SK-MEL-5 (cell line): ENCODE measurements at regions not wholly inside any gene's neighbourhood (a gene's known extent, or its start where the extent isn't known, plus 50 kb on each side); places are given as distances from the start of the nearest gene placed in this dataset.
"Not testable (repeated sequence)": the region's sequence is repeated elsewhere in the genome, so short reads cannot be mapped to it uniquely, and the experiment has no call there.

Experiments used
- DNase-seq: peaks from one replicate; pipeline ENCODE4 v3.0.0-alpha.2; 2016; ENCODE audit warnings: low read depth, low spot score
- in situ Hi-C: cut with HindIII; loops from 2 replicates; pipeline ENCODE4 v1.10.0; 2016; ENCODE audit warnings: low sequenced_read_pairs, high pct_unique_total_duplicates, low pct_unique_long_range_greater_than_20kb

DNA sequence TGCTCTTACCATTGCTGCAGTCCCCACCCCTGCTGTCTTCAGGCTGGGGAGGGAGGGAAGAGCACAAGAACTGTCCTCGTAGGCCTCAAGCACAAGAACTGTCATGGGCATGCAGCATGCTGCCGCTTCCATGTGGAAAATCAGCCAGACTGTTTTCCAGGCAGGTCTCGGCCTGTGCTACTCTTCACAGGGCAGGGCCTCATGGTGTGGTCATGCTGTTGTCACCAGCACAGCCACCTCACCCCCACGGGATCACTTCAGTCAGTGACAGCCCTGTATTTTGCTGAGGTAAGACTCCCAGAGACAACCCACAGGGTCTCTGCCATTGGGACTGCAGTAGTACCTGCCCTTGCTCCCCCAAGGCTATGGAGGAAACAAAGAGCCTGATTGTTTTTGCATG lies 205.3 kb downstream of the NAP1L3 start:
- in situ Hi-C loops = no loop called here

DNA sequence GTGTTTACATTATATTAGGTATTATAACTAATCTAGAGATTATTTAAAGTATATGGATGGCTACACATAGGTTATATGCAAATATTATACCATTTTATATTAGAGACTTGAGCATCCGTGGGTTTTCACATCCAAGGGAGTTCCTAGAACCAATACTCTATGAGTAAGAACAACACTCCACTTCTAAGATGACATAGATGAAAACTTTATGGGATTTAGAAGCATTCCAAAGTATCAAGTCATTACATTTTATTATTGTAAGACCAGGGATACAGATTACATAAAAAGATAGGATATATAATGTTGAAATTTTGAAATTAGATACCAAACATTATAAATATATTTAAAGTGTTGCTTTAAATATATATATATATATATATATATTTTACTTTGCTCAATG lies 207.0 kb downstream of the NAP1L3 start:
- in situ Hi-C loops = no loop called here
- DNase-seq = no peak

More for the DNA sequence above, 205.3 kb downstream of the NAP1L3 start:
- DNase-seq = no peak

DNA sequence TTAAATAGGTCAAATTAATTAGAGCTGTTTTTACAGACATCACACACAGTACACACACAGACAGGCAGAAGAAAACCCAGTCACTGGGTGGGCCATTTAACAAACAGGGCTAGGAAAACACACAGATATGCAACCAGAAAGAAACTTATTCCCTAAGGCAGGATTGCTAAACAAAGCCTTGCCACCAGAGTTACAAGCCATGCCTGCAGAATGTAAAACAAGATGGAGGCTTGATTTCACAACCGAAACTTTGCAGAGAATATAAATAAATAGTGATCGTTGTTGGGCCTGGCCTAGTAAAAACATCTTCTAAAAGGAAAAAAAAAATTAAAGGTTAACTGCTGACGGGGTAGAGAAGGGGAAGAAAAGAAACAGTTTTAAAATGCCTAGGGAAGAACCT lies 212.3 kb downstream of the NAP1L3 start:
- in situ Hi-C loops = no loop called here
- no peak for DNase-seq

DNA sequence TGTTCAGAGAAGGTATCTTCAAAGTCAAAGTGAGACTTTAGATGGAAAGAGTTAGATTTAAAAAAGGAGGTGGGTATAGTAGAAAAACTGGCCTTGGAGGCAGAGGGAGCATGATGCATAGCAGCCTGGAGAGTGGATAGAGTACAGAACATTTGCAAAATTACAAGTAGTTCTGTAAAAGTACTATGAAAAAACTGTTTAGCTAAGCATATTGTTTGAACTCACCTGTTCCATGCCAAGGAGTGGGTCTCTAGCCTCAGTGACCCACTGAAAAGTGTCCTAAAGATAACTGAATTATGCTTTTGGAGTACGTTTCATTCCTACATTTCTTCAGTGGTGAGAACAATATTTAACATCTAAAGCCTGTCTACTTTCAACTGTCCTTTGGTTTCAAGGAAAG lies 218.9 kb downstream of the NAP1L3 start:
- in situ Hi-C loops = no loop called here
- DNase-seq = no peak

DNA sequence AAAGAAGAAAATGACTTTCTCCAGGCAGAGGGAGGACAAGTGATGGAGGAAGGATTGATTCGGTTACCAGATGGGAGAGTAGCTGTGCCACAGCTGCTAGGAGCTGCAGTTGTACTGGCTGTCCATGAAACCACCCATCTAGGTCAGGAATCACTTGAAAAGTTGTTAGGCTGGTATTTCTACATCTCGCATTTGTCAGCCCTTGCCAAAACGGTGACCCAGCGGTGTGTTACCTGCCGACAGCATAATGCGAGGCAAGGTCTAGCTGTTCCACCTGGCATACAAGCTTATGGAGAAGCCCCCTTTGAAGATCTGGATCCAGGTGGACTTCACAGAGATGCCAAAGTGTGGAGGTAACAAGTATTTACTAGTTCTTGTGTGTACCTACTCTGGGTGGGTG lies 238.7 kb downstream of the NAP1L3 start:
- DNase-seq, in situ Hi-C loops: not testable (repeated sequence)

DNA sequence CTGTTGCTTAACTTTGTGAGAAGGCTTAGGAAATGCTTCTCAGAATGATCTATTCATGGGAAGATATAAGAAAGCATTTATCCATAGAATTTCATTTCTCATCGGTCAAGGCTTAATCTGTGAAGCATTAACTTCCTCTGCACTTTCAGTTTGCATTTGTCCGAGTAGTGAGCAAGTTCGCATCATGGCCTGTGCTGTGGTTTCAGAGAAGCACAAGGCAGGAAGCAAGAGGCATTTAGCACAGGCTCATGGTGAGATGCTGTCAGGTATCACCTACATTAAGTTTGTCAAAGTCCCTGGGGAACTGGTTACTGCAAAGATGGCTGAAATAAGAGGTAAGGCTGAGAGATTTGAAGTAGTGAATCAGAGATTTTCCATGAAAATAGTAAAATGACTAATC lies 244.9 kb downstream of the NAP1L3 start:
- in situ Hi-C loops = no loop called here
- DNase-seq = no peak

DNA sequence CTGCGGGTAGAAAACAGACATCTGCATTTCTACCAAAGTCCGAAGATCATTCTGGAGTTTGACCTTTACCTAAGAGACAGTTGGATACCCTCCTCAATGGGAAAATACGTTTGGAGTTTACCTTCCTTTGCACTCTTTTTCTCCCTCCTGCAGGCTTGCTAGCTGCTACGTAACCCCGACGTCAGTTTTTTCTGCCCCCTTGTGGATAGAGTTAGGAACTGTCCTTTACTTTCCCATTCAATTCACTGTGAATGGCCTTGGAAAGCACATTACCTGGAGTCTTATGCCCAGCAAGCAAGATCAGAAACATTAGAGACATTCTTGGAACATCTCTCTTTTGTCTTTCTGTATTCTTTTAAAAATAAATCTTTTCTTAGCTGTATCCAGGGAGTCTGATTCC lies 250.7 kb downstream of the NAP1L3 start:
- peak; percentile 62 for DNase-seq
- in situ Hi-C loops = no loop called here

DNA sequence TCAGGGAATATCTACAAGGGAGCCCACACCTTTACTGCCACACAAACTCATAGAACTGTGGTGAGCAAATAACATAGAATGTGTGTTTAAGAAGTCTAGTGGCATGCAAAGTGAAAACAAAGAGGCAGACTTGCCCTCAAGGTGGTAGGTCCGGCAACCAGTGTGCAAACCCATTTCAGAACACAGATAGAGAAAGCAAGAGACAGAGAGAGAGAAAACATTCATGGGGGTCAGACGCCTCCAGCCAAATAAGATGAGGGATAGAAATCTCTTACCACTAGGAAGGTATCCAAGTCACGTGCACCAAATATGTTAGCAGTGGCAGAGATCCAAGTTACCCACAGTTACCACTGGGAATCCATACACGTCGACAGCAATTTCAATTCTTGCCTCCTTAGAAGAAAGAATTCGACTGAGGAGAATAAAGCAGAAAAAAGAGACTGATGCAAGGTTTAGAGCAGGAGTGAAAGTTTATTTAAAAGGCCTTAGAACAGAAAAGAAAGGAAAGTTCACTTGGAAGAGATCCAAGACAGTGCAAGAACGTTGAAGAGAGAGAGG lies 252.8 kb downstream of the NAP1L3 start:
- in situ Hi-C loops = no loop called here
- no peak for DNase-seq

DNA sequence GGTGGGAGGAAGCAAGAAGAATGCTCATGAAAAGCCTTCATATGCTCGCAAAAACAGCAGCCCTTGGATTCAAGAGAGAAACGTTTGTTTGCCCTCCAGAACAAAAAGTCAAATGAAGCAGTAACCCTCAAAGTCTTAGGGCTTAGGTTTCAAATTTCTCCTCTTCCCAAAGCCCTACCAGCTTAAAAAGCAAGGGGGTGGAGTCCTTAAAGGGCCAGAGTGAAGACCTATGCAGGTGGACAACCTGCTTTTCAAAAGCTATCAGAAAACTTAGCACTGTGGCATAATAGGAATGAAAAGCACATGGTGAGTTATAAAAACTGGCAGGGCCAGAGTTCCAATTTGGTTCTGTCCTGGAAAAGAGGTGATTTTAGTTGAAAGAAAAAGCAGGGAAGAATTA lies 253.3 kb downstream of the NAP1L3 start:
- in situ Hi-C loops = no loop called here
- no peak for DNase-seq

DNA sequence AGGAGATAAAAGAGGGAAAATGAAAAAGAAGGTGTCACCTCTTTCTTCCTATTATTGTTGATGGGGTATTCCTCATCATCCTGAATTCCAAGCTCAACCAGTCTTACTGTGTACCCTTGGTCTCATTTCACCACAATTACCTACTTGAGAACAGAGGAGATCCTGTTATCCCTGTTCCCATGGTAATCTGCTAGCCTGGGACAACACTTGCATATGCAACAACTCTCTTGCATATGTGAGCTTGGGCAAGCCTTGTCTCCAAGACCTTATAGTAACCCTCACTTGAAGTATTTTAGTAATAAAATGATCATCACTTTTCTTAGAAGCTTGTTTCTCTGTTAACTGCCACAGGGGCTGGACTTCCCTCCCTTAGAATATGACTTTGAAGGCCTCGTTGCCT lies 253.7 kb downstream of the NAP1L3 start:
- in situ Hi-C loops = no loop called here
- DNase-seq = no peak

DNA sequence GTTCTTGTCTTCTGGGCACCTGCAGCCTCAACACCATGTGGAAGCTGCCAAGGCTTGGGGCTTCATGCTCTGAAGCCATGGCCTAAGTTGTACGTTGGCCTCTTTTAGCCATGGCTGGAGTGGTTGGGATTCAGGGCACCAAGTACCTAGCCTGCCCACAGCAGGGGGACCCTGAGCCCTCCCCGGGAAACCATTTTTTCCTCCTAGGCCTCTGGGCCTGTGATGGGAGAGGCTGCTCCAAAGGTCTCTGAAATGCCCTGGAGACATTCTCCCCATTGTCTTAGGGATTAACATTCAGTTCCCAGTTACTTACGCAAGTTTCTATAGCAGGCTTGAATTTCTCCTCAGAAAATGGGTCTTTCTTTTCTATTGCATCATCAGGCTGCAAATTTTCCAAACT lies 269.3 kb downstream of the NAP1L3 start:
- in situ Hi-C loops = no loop called here
- no peak for DNase-seq

DNA sequence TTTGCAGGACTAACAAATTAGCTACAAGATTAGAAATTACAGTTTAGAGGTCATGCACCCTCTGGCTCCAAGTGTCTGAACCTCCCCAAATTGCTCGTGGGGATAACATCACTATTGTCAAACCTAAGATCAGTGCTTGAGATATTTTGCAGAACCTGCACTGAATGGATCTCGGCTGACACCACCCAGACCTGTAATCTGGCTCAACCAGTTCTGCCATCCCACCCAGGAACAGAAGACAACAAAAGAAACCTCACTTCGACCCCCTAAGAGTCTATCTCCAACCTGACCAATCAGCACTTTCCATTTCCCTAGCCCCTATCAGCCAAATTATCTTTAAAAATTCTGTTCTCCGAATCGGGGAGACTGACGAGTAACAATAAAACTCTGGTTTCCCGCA lies 318.7 kb downstream of the NAP1L3 start:
- in situ Hi-C loops = no loop called here
- DNase-seq = no peak

DNA sequence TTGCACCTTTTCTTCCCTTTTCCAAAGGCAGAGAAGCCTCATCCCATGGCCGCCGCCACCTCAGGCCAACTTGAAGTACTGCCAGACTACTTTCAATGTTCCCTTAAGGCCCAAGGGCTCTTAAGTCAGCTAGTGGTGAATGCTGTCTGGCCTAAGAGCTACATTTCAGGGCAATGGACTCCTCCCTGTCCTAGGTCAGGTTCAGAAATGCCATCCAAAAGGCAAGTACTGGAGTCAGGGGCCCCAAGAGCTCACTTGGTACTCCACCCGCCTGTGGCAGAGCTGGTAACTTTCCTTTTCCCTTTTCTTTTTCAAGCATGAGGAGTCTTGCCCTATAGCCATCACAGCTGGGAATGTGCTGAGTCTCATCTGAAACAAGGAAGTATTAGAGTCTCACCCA lies 327.1 kb downstream of the NAP1L3 start:
- DNase-seq = no peak

DNA sequence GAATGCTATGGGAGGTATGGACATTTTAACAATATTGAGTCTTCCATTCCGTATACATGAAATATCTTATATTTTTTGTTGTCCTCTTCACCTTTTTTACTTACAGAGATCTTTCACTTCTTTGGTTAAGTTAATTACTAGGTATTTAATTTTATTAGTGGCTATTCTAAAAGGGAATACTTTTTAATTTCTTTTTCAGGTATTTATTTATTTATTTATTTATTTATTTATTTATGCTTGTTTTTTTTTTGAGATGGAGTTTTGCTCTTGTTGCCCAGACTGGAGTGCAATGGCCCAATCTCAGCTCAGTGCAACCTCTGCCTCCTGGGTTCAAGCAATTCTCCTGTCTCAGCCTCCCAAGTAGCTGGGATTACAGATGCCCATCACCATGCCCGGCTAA lies 329.1 kb downstream of the NAP1L3 start:
- in situ Hi-C loops, DNase-seq: not testable (repeated sequence)

More for the DNA sequence above, 327.1 kb downstream of the NAP1L3 start:
- in situ Hi-C loops = no loop called here

DNA sequence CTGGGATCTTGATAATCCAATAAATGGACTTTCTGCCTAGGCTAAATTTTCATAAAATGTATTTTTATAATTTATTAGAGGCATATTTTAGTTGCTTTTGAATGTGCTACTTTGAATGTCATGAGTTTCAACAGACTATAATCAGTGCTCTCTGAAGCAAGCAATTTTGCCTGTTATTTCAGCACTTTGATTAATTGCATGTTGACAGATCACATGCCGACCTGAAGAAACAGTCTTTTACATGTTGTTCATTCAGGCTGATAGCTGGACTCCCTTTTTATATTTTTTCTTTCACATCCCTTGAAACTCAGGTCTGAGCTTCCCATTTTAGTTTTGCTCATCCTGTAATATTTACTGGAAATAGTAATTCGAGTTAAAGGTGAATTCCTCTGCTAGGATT lies 341.0 kb downstream of the NAP1L3 start:
- in situ Hi-C loops = no loop called here
- DNase-seq = no peak

DNA sequence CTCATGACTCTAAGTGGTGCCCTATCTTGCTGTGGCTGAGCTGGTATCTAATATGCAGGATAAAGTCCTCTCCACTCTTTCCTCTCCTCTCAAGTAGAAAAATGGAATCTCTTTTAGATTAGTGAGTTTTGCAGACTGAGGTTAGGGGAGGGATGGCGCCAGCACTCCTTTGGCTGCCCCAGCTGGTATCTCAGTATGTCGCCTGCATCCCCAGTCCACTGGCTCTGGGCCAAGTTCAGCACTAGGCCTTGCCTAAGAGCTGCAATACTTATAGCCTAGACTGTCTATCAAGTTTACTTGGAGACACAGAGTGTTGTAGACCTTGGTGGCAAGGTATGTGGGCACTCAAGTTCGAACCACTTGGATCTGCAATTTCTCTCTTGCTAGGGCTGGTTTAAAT lies 351.3 kb downstream of the NAP1L3 start:
- no peak for DNase-seq
- in situ Hi-C loops = no loop called here

DNA sequence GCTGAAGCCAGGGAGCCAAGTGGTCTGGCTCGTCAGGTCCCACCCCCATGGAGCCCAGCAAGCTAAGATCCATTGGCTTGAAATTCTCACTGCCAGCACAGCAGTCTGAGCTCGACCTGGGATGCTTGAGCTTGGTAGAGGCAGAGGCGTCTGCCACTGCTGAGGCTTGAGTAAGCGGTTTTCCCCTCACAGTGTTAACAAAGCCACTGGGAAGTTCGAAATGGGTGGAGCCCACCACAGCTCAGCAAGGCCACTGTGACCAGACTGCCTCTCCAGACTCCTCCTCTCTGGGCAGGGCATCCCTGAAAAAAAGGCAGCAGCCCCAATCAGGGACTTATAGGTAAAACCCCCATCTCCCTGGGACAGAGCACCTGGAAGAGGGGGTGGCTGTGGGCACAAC lies 353.8 kb downstream of the NAP1L3 start:
- in situ Hi-C loops = no loop called here
- DNase-seq = no peak
